ENCODE measurements at regions not wholly inside any gene's neighbourhood (a gene's known extent, or its start where the extent isn't known, plus 50 kb on each side); places are given as distances from the start of the nearest gene placed in this dataset.
"Not testable (repeated sequence)": the region's sequence is repeated elsewhere in the genome, so short reads cannot be mapped to it uniquely, and the experiment has no call there.

DNA sequence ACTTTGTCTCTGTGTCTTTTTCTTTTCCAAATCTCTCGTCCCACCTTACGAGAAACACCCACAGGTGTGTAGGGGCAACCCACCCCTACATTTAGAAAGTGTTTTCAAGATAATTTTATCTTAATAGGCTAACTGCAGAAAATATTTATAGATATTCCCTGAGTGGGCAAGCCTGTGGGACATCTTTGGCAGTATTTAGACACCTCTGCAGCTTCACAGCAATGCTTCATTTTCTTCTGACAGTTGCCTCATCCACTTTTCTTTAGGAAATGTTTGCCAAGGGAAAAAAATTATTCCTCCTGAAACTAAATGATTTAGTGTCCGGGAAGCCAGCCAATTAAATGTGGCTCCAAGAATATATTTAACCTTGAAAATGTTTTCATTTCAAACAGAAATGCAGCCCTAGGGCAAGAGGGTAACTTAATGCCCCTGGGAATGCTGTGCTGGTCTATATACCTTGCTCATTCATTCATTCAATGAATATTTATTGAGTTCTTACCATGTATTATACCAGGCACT lies 290.4 kb downstream of the ABCC12 start:
- H3K27ac ChIP-seq (replicated peaks), result no peak overlapping the region
- H3K4me3 ChIP-seq (replicated peaks; ENCODE audit: insufficient read depth, low read length), result no peak overlapping the region
- DNase-seq (ENCODE audit: low read depth in 1 of 2, low spot score in 1 of 2), result no peak
- H3K27me3 ChIP-seq (ENCODE audit: insufficient read depth, poor library complexity, severe bottlenecking), result no peaks in the 10 kb centered on the region
- TF ChIP-seq POLR2AphosphoS5 (IDR thresholded peaks at IDR 0.05; ENCODE audit: low read depth), result no peak
- TF ChIP-seq SPI1 (IDR thresholded peaks at IDR 0.05; ENCODE audit: borderline replicate concordance, low read depth), result no peak
- TF ChIP-seq GABPA (IDR thresholded peaks at IDR 0.05; ENCODE audit: low read depth), result no peak
- TF ChIP-seq, protein P1, sequence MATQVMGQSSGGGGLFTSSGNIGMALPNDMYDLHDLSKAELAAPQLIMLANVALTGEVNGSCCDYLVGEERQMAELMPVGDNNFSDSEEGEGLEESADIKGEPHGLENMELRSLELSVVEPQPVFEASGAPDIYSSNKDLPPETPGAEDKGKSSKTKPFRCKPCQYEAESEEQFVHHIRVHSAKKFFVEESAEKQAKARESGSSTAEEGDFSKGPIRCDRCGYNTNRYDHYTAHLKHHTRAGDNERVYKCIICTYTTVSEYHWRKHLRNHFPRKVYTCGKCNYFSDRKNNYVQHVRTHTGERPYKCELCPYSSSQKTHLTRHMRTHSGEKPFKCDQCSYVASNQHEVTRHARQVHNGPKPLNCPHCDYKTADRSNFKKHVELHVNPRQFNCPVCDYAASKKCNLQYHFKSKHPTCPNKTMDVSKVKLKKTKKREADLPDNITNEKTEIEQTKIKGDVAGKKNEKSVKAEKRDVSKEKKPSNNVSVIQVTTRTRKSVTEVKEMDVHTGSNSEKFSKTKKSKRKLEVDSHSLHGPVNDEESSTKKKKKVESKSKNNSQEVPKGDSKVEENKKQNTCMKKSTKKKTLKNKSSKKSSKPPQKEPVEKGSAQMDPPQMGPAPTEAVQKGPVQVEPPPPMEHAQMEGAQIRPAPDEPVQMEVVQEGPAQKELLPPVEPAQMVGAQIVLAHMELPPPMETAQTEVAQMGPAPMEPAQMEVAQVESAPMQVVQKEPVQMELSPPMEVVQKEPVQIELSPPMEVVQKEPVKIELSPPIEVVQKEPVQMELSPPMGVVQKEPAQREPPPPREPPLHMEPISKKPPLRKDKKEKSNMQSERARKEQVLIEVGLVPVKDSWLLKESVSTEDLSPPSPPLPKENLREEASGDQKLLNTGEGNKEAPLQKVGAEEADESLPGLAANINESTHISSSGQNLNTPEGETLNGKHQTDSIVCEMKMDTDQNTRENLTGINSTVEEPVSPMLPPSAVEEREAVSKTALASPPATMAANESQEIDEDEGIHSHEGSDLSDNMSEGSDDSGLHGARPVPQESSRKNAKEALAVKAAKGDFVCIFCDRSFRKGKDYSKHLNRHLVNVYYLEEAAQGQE (IDR thresholded peaks at IDR 0.05; ENCODE audit: insufficient replicate concordance, low read depth), result no peak
- TF ChIP-seq, protein P2, sequence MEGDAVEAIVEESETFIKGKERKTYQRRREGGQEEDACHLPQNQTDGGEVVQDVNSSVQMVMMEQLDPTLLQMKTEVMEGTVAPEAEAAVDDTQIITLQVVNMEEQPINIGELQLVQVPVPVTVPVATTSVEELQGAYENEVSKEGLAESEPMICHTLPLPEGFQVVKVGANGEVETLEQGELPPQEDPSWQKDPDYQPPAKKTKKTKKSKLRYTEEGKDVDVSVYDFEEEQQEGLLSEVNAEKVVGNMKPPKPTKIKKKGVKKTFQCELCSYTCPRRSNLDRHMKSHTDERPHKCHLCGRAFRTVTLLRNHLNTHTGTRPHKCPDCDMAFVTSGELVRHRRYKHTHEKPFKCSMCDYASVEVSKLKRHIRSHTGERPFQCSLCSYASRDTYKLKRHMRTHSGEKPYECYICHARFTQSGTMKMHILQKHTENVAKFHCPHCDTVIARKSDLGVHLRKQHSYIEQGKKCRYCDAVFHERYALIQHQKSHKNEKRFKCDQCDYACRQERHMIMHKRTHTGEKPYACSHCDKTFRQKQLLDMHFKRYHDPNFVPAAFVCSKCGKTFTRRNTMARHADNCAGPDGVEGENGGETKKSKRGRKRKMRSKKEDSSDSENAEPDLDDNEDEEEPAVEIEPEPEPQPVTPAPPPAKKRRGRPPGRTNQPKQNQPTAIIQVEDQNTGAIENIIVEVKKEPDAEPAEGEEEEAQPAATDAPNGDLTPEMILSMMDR (IDR thresholded peaks at IDR 0.05; ENCODE audit: insufficient read depth, low read length), result no peak

DNA sequence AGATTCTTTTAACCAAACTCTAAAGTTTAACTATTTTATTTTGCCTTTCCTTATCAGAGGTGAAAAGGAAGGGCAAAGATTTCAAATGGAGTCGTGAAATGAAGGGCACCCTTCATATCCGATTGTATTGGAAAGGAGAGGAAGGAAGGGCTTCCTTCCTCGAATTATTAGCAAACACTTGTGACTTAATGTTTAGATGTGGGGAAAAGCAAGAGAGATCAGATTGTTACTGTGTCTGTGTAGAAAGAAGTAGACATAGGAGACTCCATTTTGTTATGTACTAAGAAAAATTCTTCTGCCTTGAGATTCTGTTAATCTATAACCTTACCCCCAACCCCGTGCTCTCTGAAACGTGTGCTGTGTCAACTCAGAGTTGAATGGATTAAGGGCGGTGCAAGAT lies 291.5 kb downstream of the ABCC12 start:
- not testable (repeated sequence) for H3K4me3 ChIP-seq (replicated peaks; ENCODE audit: insufficient read depth, low read length); H3K27me3 ChIP-seq (ENCODE audit: insufficient read depth, poor library complexity, severe bottlenecking); DNase-seq (ENCODE audit: low read depth in 1 of 2, low spot score in 1 of 2); H3K27ac ChIP-seq (replicated peaks)

DNA sequence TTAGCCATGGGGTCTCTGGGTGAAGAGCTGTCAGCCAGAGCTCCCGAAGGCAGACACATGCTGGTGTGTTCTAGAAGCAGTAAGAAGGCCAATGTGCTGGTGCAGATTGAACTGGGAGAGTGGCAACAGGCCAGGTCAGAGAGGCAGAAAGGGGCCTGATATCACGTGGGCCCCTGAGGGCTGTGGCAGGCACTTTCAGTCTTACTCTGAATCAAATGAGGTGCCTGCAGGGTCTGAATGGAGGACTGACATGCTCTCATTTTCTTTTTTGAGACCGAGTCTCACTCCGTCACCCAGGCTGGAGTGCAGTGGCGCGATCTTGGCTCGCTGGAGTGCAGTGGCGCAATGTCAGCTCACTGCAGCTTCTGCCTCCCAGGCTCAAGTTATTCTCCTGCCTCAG lies 293.8 kb downstream of the ABCC12 start:
- TF ChIP-seq POLR2AphosphoS5 (IDR thresholded peaks at IDR 0.05; ENCODE audit: low read depth) (no peak), GABPA (IDR thresholded peaks at IDR 0.05; ENCODE audit: low read depth) (no peak), SPI1 (IDR thresholded peaks at IDR 0.05; ENCODE audit: borderline replicate concordance, low read depth) (no peak)
- TF ChIP-seq, protein P1 (IDR thresholded peaks at IDR 0.05; ENCODE audit: insufficient replicate concordance, low read depth), result no peak
- TF ChIP-seq, protein P2 (IDR thresholded peaks at IDR 0.05; ENCODE audit: insufficient read depth, low read length), result no peak
- DNase-seq (ENCODE audit: low read depth in 1 of 2, low spot score in 1 of 2), result no peak
- no peaks in the 10 kb centered on the region for H3K27me3 ChIP-seq (ENCODE audit: insufficient read depth, poor library complexity, severe bottlenecking)
- H3K4me3 ChIP-seq (replicated peaks; ENCODE audit: insufficient read depth, low read length), result no peak overlapping the region
- no peak overlapping the region for H3K27ac ChIP-seq (replicated peaks)

DNA sequence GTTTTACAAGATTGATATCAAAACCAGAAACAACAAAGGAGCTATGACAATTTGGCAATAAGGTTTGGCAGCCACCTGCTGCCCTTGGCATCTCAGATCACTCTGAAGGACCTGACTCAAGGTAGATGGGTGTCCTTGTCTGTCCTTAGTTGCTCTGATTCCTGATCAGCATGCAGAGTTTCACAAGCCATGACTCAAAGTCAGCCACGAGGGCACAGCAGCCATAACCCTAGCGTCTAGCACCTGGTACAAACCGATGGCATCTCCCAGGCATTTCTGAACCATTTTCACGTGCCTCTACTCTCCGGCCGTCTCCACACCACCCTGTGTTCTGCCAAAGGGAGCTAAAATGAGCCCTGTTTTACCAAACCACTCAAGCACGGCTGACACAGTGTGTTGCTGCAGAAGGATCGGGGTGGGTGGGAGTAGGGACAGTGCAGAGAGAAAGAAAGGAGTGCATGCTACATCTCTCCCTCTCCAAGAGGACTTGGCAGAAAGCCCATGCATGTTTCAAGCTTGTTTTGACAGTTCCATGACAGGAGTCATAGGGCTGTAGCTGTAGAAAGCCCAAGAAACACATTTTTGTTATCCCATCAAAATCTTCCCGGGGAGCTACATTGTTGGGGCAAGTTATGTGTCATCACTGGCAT lies 297.3 kb downstream of the ABCC12 start:
- TF ChIP-seq GABPA (IDR thresholded peaks at IDR 0.05; ENCODE audit: low read depth) (no peak), POLR2AphosphoS5 (IDR thresholded peaks at IDR 0.05; ENCODE audit: low read depth) (no peak), SPI1 (IDR thresholded peaks at IDR 0.05; ENCODE audit: borderline replicate concordance, low read depth) (no peak)
- TF ChIP-seq, protein P2 (IDR thresholded peaks at IDR 0.05; ENCODE audit: insufficient read depth, low read length), result no peak
- TF ChIP-seq, protein P1 (IDR thresholded peaks at IDR 0.05; ENCODE audit: insufficient replicate concordance, low read depth), result no peak
- Histone ChIP-seq H3K27me3 (ENCODE audit: insufficient read depth, poor library complexity, severe bottlenecking) (no peaks in the 10 kb centered on the region), H3K4me3 (replicated peaks; ENCODE audit: insufficient read depth, low read length) (no peak overlapping the region), H3K27ac (replicated peaks) (no peak overlapping the region)
- no peak for DNase-seq (ENCODE audit: low read depth in 1 of 2, low spot score in 1 of 2)
